H9 (cell line): ENCODE measurements at regions not wholly inside any gene's neighbourhood (a gene's known extent, or its start where the extent isn't known, plus 50 kb on each side); places are given as distances from the start of the nearest gene placed in this dataset.

Experiments used
- DNase-seq: peaks from one replicate; pipeline ENCODE4 v3.0.0-alpha.2; 2017
- H2AFZ ChIP-seq: one replicate; pipeline ENCODE4 v1.6.1; 2013; ENCODE audit warnings: mild to moderate bottlenecking, low read length, control low read depth, moderate library complexity
- H2AK5ac ChIP-seq: 2 replicates; pipeline ENCODE4 v1.6.1; 2013; ENCODE audit warnings: low read length, control low read depth, mixed read lengths; ENCODE audit not compliant: insufficient read length
- H2BK120ac ChIP-seq: one replicate; pipeline ENCODE4 v1.6.1; 2013; ENCODE audit warnings: low read depth, mild to moderate bottlenecking, low read length, control low read depth, inconsistent platforms; ENCODE audit not compliant: poor library complexity, severe bottlenecking
- H2BK12ac ChIP-seq: 2 replicates; pipeline ENCODE4 v1.6.1; 2013; ENCODE audit warnings: low read length, control low read depth, mixed read lengths, low read depth; ENCODE audit not compliant: insufficient read length
- H2BK15ac ChIP-seq: 2 replicates; pipeline ENCODE4 v1.6.1; 2013; ENCODE audit warnings: low read depth, low read length, control low read depth
- H2BK20ac ChIP-seq: one replicate; pipeline ENCODE4 v1.6.1; 2013; ENCODE audit warnings: low read depth, mild to moderate bottlenecking, low read length, control low read depth, inconsistent platforms; ENCODE audit not compliant: poor library complexity, severe bottlenecking
- H2BK5ac ChIP-seq: 2 replicates; pipeline ENCODE4 v1.6.1; 2013; ENCODE audit warnings: low read length, control low read depth, mixed read lengths; ENCODE audit not compliant: insufficient read length
- H3K14ac ChIP-seq: 2 replicates; pipeline ENCODE4 v1.6.1; 2013; ENCODE audit warnings: low read length, control low read depth; ENCODE audit not compliant: insufficient read depth
- H3K18ac ChIP-seq: 2 replicates; pipeline ENCODE4 v1.6.1; 2013; ENCODE audit warnings: low read depth, mild to moderate bottlenecking, mixed read lengths, low read length, control low read depth; ENCODE audit not compliant: insufficient read length
- H3K23ac ChIP-seq: 2 replicates; pipeline ENCODE4 v1.6.1; 2013; ENCODE audit warnings: low read length, control low read depth, mixed read lengths, low read depth; ENCODE audit not compliant: insufficient read length
- H3K23me2 ChIP-seq: 2 replicates; pipeline ENCODE4 v1.6.1; 2013; ENCODE audit warnings: low read depth, mild to moderate bottlenecking, mixed read lengths, low read length, control low read depth; ENCODE audit not compliant: insufficient read length, poor library complexity, severe bottlenecking
- H3K27ac ChIP-seq: 2 replicates; pipeline ENCODE4 v1.5.1; 2013; ENCODE audit warnings: low read length, control low read depth, mixed read lengths, low read depth; ENCODE audit not compliant: insufficient read length
- H3K27me3 ChIP-seq: 2 replicates; pipeline ENCODE4 v1.6.1; 2013; ENCODE audit warnings: low read length, control low read depth, inconsistent platforms; ENCODE audit not compliant: insufficient read depth
- H3K4ac ChIP-seq: 2 replicates; pipeline ENCODE4 v1.6.1; 2013; ENCODE audit warnings: low read depth, mild to moderate bottlenecking, control low read depth, inconsistent platforms, low read length, moderate library complexity
- H3K4me1 ChIP-seq: 2 replicates; pipeline ENCODE4 v1.6.1; 2013; ENCODE audit warnings: low read length, control low read depth, inconsistent platforms; ENCODE audit not compliant: insufficient read depth
- H3K4me2 ChIP-seq: 2 replicates; pipeline ENCODE4 v1.6.1; 2013; ENCODE audit warnings: low read length, control low read depth, mixed read lengths; ENCODE audit not compliant: insufficient read length, insufficient read depth
- H3K56ac ChIP-seq: 2 replicates; pipeline ENCODE4 v1.6.1; 2013; ENCODE audit warnings: low read depth, mild to moderate bottlenecking, mixed read lengths, low read length, control low read depth; ENCODE audit not compliant: insufficient read length
- H3K79me1 ChIP-seq: 2 replicates; pipeline ENCODE4 v1.6.1; 2013; ENCODE audit warnings: low read depth, mild to moderate bottlenecking, moderate library complexity, low read length, control low read depth, inconsistent platforms; ENCODE audit not compliant: insufficient read depth, poor library complexity, severe bottlenecking
- H3K79me2 ChIP-seq: 2 replicates; pipeline ENCODE4 v1.6.1; 2013; ENCODE audit warnings: low read length, control low read depth, inconsistent platforms; ENCODE audit not compliant: insufficient read depth
- H3K9ac ChIP-seq: 2 replicates; pipeline ENCODE4 v1.6.1; 2013; ENCODE audit warnings: low read length, control low read depth, mixed read lengths; ENCODE audit not compliant: insufficient read length; ENCODE audit errors: extremely low read depth
- H3K9me3 ChIP-seq: one replicate; pipeline ENCODE4 v1.6.1; 2013; ENCODE audit warnings: low read depth, low read length, inconsistent platforms; ENCODE audit not compliant: control insufficient read depth
- H3T11ph ChIP-seq: one replicate; pipeline ENCODE4 v1.6.1; 2013; ENCODE audit warnings: mild to moderate bottlenecking, low read length, control low read depth, inconsistent platforms
- H4K20me1 ChIP-seq: one replicate; pipeline ENCODE4 v1.6.1; 2013; ENCODE audit not compliant: control insufficient read depth, insufficient read length, insufficient read depth
- H4K5ac ChIP-seq: 2 replicates; pipeline ENCODE4 v1.6.1; 2013; ENCODE audit warnings: low read depth, mild to moderate bottlenecking, mixed read lengths, low read length, control low read depth; ENCODE audit not compliant: insufficient read length
- H4K8ac ChIP-seq: replicated peaks from 2 replicates; pipeline ENCODE4 v1.6.1; 2013; ENCODE audit warnings: low read length, control low read depth, mixed read lengths, low read depth; ENCODE audit not compliant: insufficient read length
- H4K91ac ChIP-seq: 2 replicates; pipeline ENCODE4 v1.6.1; 2013; ENCODE audit warnings: low read depth, mild to moderate bottlenecking, moderate library complexity, mixed read lengths, low read length, control low read depth; ENCODE audit not compliant: insufficient read length
- H3K27ac Mint-ChIP-seq, 3 experiments: 2 replicates in 2 of 3; 3 replicates in 1 of 3; pipeline ENCODE4 v1.8.0; 2020 to 2021; ENCODE audit warnings: mixed read lengths in 3 of 3, mild to moderate bottlenecking in 1 of 3, moderate library complexity in 1 of 3
- H3K27me3 Mint-ChIP-seq: 2 replicates; pipeline ENCODE4 v1.8.0; 2021; ENCODE audit warnings: low read depth, mild to moderate bottlenecking, moderate library complexity, mixed read lengths
- H3K36me3 Mint-ChIP-seq, 3 experiments: 2 replicates in 2 of 3; 3 replicates in 1 of 3; pipeline ENCODE4 v1.8.0; 2020 to 2021; ENCODE audit warnings: low read depth in 3 of 3, mixed read lengths in 3 of 3; ENCODE audit not compliant: insufficient read depth in 1 of 3
- H3K4me1 Mint-ChIP-seq, 2 experiments: 2 replicates each; pipeline ENCODE4 v1.8.0; 2020; ENCODE audit warnings: mixed read lengths in 2 of 2
- H3K4me3 Mint-ChIP-seq, 2 experiments: 2 replicates in 1 of 2; 3 replicates in 1 of 2; pipeline ENCODE4 v1.8.0; 2020 to 2021; ENCODE audit warnings: mild to moderate bottlenecking in 2 of 2, mixed read lengths in 2 of 2, moderate library complexity in 1 of 2
- H3K9me3 Mint-ChIP-seq, 2 experiments: 2 replicates in 1 of 2; 3 replicates in 1 of 2; pipeline ENCODE4 v1.8.0; 2020; ENCODE audit warnings: mild to moderate bottlenecking in 2 of 2, mixed read lengths in 2 of 2, moderate library complexity in 1 of 2
- CTCF ChIP-seq: fragments of 200-600 bp; sonication (generic); conservative IDR thresholded peaks from 3 replicates; pipeline ENCODE4 v1.8.0; 2021; ENCODE audit warnings: antibody characterized with exemption, mild to moderate bottlenecking
- WGBS: extraction: QIAGEN DNeasy Blood & Tissue Kit; methylation state at CpG from one replicate; pipeline ENCODE4 v1.1.7; 2013; ENCODE audit warnings: missing lambda C conversion rate, low lambda C conversion rate, mixed read lengths; ENCODE audit not compliant: insufficient read length; ENCODE audit errors: extremely low coverage; 5-methylcytosine and 5-hydroxymethylcytosine counted together

GRCh38 chr1:79928901-79929300 lies 922.4 kb upstream of the ADGRL4 start:
- DNase-seq: no peak
- no peak overlapping the region for H3K23ac ChIP-seq
- H3K23me2 ChIP-seq: no peaks in the 10 kb centered on the region
- no peak overlapping the region for H3K27ac Mint-ChIP-seq
- no peak overlapping the region for H2BK5ac ChIP-seq
- H3K9me3 ChIP-seq: peaks cover 6% of the 10 kb centered on the region
- no peak overlapping the region for H3K18ac ChIP-seq
- H3K9me3 Mint-ChIP-seq: peaks cover 15 to 18% of the 10 kb centered on the region in 2 experiments
- H3K14ac ChIP-seq: no peak overlapping the region
- no peaks in the 10 kb centered on the region for H4K20me1 ChIP-seq
- H3K4me1 Mint-ChIP-seq: no peaks in the 10 kb centered on the region
- H3K4ac ChIP-seq: no peak overlapping the region
- no peak overlapping the region for H3K56ac ChIP-seq
- H3K27me3 ChIP-seq: no peaks in the 10 kb centered on the region
- WGBS: no CpG with 5 or more reads among the region's 2 CpGs
- H3K4me3 Mint-ChIP-seq: no peak overlapping the region
- H3K9ac ChIP-seq: no peak overlapping the region
- no peaks in the 10 kb centered on the region for H3K79me1 ChIP-seq
- H2BK12ac ChIP-seq: no peak overlapping the region
- H2BK15ac ChIP-seq: no peak overlapping the region
- H4K5ac ChIP-seq: no peak overlapping the region
- no peak overlapping the region for H4K8ac ChIP-seq
- H3K27ac ChIP-seq: no peak overlapping the region
- no peak overlapping the region for H2AFZ ChIP-seq
- no peaks in the 10 kb centered on the region for H3K27me3 Mint-ChIP-seq
- peaks cover 9 to 20% (median 10%) of the 10 kb centered on the region in 3 experiments for H3K36me3 Mint-ChIP-seq
- H2BK120ac ChIP-seq: no peak overlapping the region
- H3T11ph ChIP-seq: no peak overlapping the region
- H3K4me2 ChIP-seq: no peak overlapping the region
- H2BK20ac ChIP-seq: no peak overlapping the region
- no peak for TF ChIP-seq CTCF
- no peak overlapping the region for H2AK5ac ChIP-seq
- no peaks in the 10 kb centered on the region for H3K4me1 ChIP-seq
- no peaks in the 10 kb centered on the region for H3K79me2 ChIP-seq
- no peak overlapping the region for H4K91ac ChIP-seq
